ENCODE measurements at regions not wholly inside any gene's neighbourhood (a gene's known extent, or its start where the extent isn't known, plus 50 kb on each side); places are given as distances from the start of the nearest gene placed in this dataset.

DNA sequence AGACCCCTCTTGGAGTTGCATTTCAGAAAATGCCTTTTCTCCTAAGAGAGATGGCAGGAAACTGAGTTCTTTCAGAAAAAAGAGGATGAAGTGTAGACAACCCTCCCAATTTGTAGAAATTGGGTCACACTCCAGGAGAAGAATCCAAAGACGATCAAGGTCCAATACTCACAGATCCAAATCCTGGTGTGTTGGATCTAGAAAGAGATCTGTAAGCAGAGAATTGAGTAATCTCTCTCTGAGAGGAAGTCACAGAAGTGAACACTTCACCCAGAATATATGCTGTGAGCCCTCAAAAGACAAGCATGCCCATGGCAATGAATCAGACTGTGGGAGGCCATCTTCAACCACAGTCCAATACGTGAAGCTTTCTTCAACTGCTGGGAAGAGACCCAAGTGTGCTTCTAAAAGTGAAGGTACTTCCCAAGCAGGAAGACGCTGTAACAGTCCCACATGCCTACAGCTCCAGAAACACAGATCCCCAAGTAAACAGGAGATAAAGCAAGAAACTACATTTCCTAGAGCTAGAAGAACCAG is 182.7 kb downstream of the SMC2 start:
- no peak overlapping the region for H3K9ac ChIP-seq (ENCODE audit: low read length)
- peaks cover 10% of the 10 kb centered on the region for H3K4me1 ChIP-seq (ENCODE audit: control insufficient read depth, insufficient read depth, low read length)
- no peaks in the 10 kb centered on the region for H3K9me3 ChIP-seq (ENCODE audit: control insufficient read depth, low read length)
- H3K4me3 ChIP-seq (ENCODE audit: low read length) = peak overlapping the region; percentile 45
- DNase-seq (ENCODE audit: low read depth) = peak; percentile 59
- no peaks in the 10 kb centered on the region for H3K36me3 ChIP-seq (ENCODE audit: control insufficient read depth, insufficient read depth, low read length, severe bottlenecking)
- H3K27me3 ChIP-seq (replicated peaks; ENCODE audit: control insufficient read depth, insufficient read depth, low read length) = no peaks in the 10 kb centered on the region

DNA sequence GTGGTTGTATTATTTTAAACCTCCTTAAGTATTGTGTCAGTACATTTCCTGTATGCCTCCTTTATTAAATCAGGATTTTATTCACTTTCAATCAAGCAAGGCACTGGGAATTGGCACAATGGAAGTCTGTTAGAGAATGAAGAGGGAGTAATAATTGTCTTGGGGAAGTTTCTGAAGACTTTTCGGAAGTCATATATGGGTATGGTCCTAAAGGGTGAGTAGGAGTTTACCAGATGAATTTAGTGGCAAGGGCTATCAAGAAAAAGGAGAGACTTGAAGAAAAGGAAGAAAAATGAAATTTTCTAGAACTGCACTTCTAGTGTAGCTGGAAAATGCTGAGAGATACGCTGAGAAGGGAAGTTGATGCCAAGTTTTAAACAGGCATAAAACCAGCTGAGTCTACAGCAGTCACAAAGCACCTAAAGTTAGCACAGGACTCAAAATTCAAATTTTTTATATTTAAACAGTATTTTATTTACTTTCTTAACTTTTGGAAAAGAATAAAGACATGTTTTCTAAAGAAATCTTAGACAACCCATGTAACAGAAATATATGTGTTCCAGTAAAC is 184.9 kb downstream of the SMC2 start:
- peak; percentile 13 for DNase-seq (ENCODE audit: low read depth)
- H3K4me1 ChIP-seq (ENCODE audit: control insufficient read depth, insufficient read depth, low read length) = peaks cover 10% of the 10 kb centered on the region
- H3K4me3 ChIP-seq (ENCODE audit: low read length) = peak overlapping the region; percentile 63
- H3K27me3 ChIP-seq (replicated peaks; ENCODE audit: control insufficient read depth, insufficient read depth, low read length) = no peaks in the 10 kb centered on the region
- no peak overlapping the region for H3K9ac ChIP-seq (ENCODE audit: low read length)
- no peaks in the 10 kb centered on the region for H3K36me3 ChIP-seq (ENCODE audit: control insufficient read depth, insufficient read depth, low read length, severe bottlenecking)
- no peaks in the 10 kb centered on the region for H3K9me3 ChIP-seq (ENCODE audit: control insufficient read depth, low read length)

DNA sequence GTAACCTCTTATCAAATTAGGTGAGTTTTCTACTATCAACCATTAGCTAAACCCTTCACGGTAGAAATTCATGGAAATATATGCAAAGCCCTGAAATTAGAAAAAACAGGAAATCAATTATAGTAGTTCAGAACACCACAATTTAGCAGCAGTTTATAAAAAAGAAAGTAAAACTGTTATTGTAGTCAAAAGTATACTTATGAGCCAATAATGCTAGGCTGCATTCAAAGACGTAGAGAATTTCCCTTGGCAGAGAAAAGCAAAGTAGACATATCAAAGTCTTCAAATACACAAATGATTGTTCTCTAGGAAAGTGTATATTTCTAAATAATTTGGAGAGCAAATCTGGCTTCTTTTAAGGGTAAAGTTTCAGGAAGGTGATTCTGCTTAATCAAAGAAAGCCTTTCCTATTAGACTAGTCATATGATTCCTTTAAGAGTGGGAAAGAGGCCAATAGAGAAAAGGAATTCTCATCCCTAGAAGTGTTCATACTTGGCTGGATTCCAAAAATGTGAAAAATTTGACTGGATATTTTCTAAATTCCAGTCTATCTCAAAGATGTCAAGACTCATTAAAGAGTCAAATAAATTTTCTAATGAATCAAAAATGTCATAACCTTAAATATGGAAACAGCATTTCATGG is 185.5 kb downstream of the SMC2 start:
- no peaks in the 10 kb centered on the region for H3K27me3 ChIP-seq (replicated peaks; ENCODE audit: control insufficient read depth, insufficient read depth, low read length)
- H3K4me3 ChIP-seq (ENCODE audit: low read length) = peak overlapping the region; percentile 63
- H3K4me1 ChIP-seq (ENCODE audit: control insufficient read depth, insufficient read depth, low read length) = peaks cover 10% of the 10 kb centered on the region
- no peaks in the 10 kb centered on the region for H3K9me3 ChIP-seq (ENCODE audit: control insufficient read depth, low read length)
- no peak overlapping the region for H3K9ac ChIP-seq (ENCODE audit: low read length)
- no peaks in the 10 kb centered on the region for H3K36me3 ChIP-seq (ENCODE audit: control insufficient read depth, insufficient read depth, low read length, severe bottlenecking)
- DNase-seq (ENCODE audit: low read depth) = peak; percentile 71

DNA sequence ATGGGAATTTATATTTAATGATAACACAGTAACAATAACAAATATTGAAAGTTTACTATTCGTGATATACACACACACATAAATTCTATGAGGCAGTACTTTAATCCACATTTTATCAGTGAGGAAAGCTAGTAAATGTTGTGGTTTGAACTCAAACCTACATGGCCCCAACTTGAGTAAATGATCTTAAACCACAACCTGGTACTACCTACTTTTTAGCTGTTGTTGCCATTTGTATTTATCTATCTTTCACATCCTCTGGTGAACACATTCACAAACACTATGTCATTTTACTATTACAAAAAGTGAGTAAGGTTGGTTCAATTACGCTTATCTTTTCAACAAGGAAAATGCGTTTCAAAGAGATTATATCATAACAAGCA is 186.1 kb downstream of the SMC2 start:
- Histone ChIP-seq H3K9ac (ENCODE audit: low read length) (no peak overlapping the region), H3K36me3 (ENCODE audit: control insufficient read depth, insufficient read depth, low read length, severe bottlenecking) (no peaks in the 10 kb centered on the region), H3K4me1 (ENCODE audit: control insufficient read depth, insufficient read depth, low read length) (peaks cover 10% of the 10 kb centered on the region), H3K4me3 (ENCODE audit: low read length) (no peak overlapping the region), H3K27me3 (replicated peaks; ENCODE audit: control insufficient read depth, insufficient read depth, low read length) (no peaks in the 10 kb centered on the region), H3K9me3 (ENCODE audit: control insufficient read depth, low read length) (no peaks in the 10 kb centered on the region)
- DNase-seq (ENCODE audit: low read depth) = peak; percentile 15

DNA sequence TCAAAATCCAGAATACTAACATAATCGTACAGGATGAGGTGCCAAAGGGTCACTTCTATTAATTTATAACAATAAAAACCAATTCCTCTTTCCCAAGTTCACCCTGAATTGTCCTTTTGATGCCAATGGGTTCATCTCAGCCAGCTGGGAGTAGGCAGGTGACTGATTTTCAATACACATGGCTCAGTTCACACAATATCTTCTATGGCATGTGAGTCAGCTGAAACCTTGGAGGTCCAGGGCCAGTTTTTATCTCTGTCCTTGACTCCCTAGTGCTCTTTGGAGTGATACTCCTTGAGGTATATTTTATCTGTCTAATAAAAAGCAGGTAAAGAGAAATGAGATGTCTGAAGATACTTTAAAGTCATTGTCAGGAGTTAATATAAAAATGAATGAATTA is 186.6 kb downstream of the SMC2 start:
- Histone ChIP-seq H3K9me3 (ENCODE audit: control insufficient read depth, low read length) (no peaks in the 10 kb centered on the region), H3K36me3 (ENCODE audit: control insufficient read depth, insufficient read depth, low read length, severe bottlenecking) (no peaks in the 10 kb centered on the region), H3K4me1 (ENCODE audit: control insufficient read depth, insufficient read depth, low read length) (peaks cover 10% of the 10 kb centered on the region), H3K9ac (ENCODE audit: low read length) (no peak overlapping the region), H3K27me3 (replicated peaks; ENCODE audit: control insufficient read depth, insufficient read depth, low read length) (no peaks in the 10 kb centered on the region), H3K4me3 (ENCODE audit: low read length) (no peak overlapping the region)
- no peak for DNase-seq (ENCODE audit: low read depth)

DNA sequence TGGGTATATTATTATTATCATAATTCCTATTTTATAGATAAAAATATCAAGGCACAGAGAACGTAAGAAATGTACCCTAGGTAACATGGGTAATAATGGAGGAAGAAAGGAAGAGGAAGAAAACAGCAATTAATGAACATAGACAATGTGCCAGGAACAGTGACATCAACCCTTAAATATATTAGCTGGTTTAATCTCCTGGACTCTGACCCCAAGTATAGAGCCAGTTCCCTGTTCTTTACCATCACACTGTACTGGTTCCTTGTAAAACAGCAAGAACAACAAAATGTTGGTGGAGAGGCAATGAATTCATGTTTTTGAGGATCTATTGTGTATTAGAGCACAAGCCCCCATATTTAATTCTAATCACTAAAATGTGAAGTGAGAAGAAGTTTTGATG is 192.1 kb downstream of the SMC2 start:
- H3K36me3 ChIP-seq (ENCODE audit: control insufficient read depth, insufficient read depth, low read length, severe bottlenecking) = no peaks in the 10 kb centered on the region
- H3K9ac ChIP-seq (ENCODE audit: low read length) = no peak overlapping the region
- no peaks in the 10 kb centered on the region for H3K27me3 ChIP-seq (replicated peaks; ENCODE audit: control insufficient read depth, insufficient read depth, low read length)
- H3K4me3 ChIP-seq (ENCODE audit: low read length) = no peak overlapping the region
- H3K4me1 ChIP-seq (ENCODE audit: control insufficient read depth, insufficient read depth, low read length) = no peaks in the 10 kb centered on the region
- no peak for DNase-seq (ENCODE audit: low read depth)
- H3K9me3 ChIP-seq (ENCODE audit: control insufficient read depth, low read length) = no peaks in the 10 kb centered on the region

DNA sequence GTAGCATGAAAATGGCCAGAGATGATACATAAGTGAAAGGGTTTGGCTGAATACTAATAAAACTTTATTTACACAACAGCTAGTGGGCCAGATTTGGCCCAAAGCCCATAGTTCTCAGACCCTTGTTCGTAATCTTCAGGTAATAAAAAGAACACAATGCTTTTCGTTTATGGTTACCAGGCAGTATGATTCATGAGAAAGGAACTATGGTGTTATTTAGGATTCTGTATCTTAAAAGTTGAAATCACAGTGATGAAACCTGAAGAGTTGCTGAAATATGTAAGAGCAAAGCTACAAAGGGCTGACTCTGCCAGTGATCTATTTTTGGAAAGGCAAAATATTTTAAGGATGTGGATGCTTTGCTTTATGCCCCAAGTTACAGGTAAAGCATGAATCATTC is 192.7 kb downstream of the SMC2 start:
- no peak for DNase-seq (ENCODE audit: low read depth)
- Histone ChIP-seq H3K4me1 (ENCODE audit: control insufficient read depth, insufficient read depth, low read length) (no peaks in the 10 kb centered on the region), H3K9me3 (ENCODE audit: control insufficient read depth, low read length) (no peaks in the 10 kb centered on the region), H3K36me3 (ENCODE audit: control insufficient read depth, insufficient read depth, low read length, severe bottlenecking) (no peaks in the 10 kb centered on the region), H3K4me3 (ENCODE audit: low read length) (no peak overlapping the region), H3K9ac (ENCODE audit: low read length) (no peak overlapping the region), H3K27me3 (replicated peaks; ENCODE audit: control insufficient read depth, insufficient read depth, low read length) (no peaks in the 10 kb centered on the region)

DNA sequence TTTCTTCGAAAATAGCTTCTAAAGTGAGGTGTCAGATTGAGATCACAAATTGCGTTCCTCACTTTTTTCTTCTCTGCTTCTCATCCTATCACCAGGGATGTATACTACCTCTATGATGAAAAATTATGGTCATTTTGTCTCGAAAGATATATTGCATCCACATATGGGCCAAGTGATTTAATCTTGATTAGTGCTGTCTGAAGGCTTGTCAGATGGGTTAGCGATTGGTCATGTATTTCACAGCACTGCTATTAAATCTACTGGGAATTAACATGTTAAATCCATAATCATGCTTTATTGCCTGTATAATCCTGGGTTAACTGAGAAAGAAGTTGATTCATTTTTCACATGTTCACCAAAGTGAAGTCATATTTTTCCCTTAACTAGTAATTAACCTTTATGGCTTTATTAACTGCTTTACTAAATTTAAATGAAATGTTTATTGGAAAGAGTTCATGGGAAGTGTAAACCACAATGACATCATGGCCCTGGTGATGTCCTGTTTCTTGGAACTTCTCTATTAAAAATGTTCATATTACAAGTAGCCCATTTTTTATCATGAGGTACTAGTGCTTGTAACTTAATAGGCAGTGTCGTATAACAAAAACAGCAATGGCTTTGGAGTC is 193.3 kb downstream of the SMC2 start:
- no peak overlapping the region for H3K4me3 ChIP-seq (ENCODE audit: low read length)
- no peaks in the 10 kb centered on the region for H3K36me3 ChIP-seq (ENCODE audit: control insufficient read depth, insufficient read depth, low read length, severe bottlenecking)
- H3K27me3 ChIP-seq (replicated peaks; ENCODE audit: control insufficient read depth, insufficient read depth, low read length) = no peaks in the 10 kb centered on the region
- no peaks in the 10 kb centered on the region for H3K4me1 ChIP-seq (ENCODE audit: control insufficient read depth, insufficient read depth, low read length)
- no peak overlapping the region for H3K9ac ChIP-seq (ENCODE audit: low read length)
- H3K9me3 ChIP-seq (ENCODE audit: control insufficient read depth, low read length) = no peaks in the 10 kb centered on the region
- DNase-seq (ENCODE audit: low read depth) = no peak

DNA sequence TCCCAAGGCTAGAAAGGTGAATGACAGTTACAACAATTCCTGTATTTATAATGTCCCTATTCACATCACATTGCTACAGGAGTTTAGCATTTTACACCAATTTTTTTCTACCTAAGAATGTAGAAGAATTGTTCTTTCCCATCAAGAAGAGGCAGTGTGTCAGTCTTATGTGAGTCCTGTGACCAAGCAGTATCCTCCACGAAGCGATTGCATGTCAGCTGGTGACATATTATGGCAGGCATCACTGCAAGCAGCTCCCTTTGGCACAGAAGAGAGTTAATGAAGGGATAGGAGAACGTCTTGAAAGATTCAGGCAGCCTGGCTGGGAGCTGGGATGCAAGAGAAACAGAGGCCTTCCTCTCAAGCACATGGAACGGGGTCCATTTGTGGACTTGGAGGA is 199.8 kb downstream of the SMC2 start:
- no peaks in the 10 kb centered on the region for H3K27me3 ChIP-seq (replicated peaks; ENCODE audit: control insufficient read depth, insufficient read depth, low read length)
- H3K36me3 ChIP-seq (ENCODE audit: control insufficient read depth, insufficient read depth, low read length, severe bottlenecking) = no peaks in the 10 kb centered on the region
- no peak overlapping the region for H3K4me3 ChIP-seq (ENCODE audit: low read length)
- H3K9me3 ChIP-seq (ENCODE audit: control insufficient read depth, low read length) = no peaks in the 10 kb centered on the region
- no peaks in the 10 kb centered on the region for H3K4me1 ChIP-seq (ENCODE audit: control insufficient read depth, insufficient read depth, low read length)
- DNase-seq (ENCODE audit: low read depth) = no peak
- H3K9ac ChIP-seq (ENCODE audit: low read length) = no peak overlapping the region

DNA sequence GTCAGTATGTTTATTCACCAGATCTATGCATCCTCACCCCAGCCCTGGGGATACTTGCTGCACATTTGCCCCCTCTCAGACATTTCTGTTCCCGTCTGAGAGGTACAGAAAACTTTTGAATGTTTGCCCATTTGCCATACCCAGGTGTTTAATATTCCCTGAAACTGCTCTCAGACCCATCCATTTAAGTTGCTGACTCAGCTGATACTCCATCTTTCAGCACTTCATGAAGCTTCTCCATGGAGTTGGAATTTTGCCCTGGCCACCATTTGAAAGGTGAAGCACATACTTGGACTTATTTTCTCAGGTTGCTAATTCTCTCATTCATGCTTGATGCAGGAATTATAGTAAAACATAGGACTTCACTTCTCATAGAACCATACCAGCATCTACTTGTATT is 203.9 kb upstream of the OR13F1 start:
- Histone ChIP-seq H3K9ac (ENCODE audit: low read length) (no peak overlapping the region), H3K36me3 (ENCODE audit: control insufficient read depth, insufficient read depth, low read length, severe bottlenecking) (no peaks in the 10 kb centered on the region), H3K9me3 (ENCODE audit: control insufficient read depth, low read length) (no peaks in the 10 kb centered on the region), H3K27me3 (replicated peaks; ENCODE audit: control insufficient read depth, insufficient read depth, low read length) (no peaks in the 10 kb centered on the region), H3K4me1 (ENCODE audit: control insufficient read depth, insufficient read depth, low read length) (no peaks in the 10 kb centered on the region), H3K4me3 (ENCODE audit: low read length) (no peak overlapping the region)
- DNase-seq (ENCODE audit: low read depth) = no peak

DNA sequence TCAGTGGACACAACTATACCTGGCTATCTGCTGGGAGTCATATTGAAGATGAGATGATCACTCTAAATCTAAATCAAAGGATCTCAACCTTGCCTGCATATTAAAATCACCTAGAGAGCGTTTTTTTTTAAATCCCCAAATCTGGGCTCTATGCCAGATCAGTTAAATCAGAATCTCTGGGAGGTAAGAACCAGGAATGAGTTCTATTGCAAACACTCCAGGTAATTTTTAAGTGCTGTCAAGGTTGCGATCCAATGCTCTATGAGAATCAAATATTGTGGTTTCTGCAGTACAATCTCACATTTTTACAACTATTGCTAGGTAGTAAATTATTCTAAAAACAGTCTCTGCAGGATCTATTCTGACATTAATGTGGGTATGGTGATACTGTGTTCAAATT is 202.3 kb upstream of the OR13F1 start:
- no peak for DNase-seq (ENCODE audit: low read depth)
- H3K9ac ChIP-seq (ENCODE audit: low read length) = no peak overlapping the region
- no peaks in the 10 kb centered on the region for H3K27me3 ChIP-seq (replicated peaks; ENCODE audit: control insufficient read depth, insufficient read depth, low read length)
- H3K4me1 ChIP-seq (ENCODE audit: control insufficient read depth, insufficient read depth, low read length) = no peaks in the 10 kb centered on the region
- H3K9me3 ChIP-seq (ENCODE audit: control insufficient read depth, low read length) = peaks cover 3% of the 10 kb centered on the region
- no peak overlapping the region for H3K4me3 ChIP-seq (ENCODE audit: low read length)
- H3K36me3 ChIP-seq (ENCODE audit: control insufficient read depth, insufficient read depth, low read length, severe bottlenecking) = no peaks in the 10 kb centered on the region

Measured in adipocyte (in vitro differentiated cells).